GM18867 (cell line): ENCODE measurements at regions not wholly inside any gene's neighbourhood (a gene's known extent, or its start where the extent isn't known, plus 50 kb on each side); places are given as distances from the start of the nearest gene placed in this dataset.
A peak's percentile ranks its signal among the peaks of the same experiment; 100 is the strongest.
"Not testable (repeated sequence)": the region's sequence is repeated elsewhere in the genome, so short reads cannot be mapped to it uniquely, and the experiment has no call there.

Experiments
- ATAC-seq: cut with Tn5 transposase; IDR thresholded peaks from one replicate; pipeline ENCODE4 v1.9.1; 2021; ENCODE audit warnings: mild to moderate bottlenecking, moderate library complexity; ENCODE audit not compliant: unreplicated experiment

DNA sequence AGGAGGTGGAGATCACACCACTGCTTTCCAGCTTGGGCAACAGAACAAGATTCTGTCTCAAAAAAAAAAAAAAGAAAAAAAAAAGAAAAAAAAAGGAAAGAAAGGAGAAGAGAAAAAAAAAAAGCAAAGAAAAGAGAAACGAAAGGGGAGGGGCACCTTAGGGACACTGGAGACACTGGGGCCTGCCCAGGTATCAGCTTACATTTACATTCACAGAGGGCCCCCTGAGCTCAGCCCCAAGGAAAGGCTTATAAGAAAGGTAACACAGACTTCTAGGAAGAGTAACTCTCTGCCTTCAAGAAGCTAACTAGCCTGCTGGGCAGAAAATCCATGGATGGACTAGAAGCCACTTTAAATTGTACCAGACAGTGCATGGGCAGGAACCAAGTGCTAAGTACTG lies 108.8 kb downstream of the NPY start:
- ATAC-seq, result no peak

DNA sequence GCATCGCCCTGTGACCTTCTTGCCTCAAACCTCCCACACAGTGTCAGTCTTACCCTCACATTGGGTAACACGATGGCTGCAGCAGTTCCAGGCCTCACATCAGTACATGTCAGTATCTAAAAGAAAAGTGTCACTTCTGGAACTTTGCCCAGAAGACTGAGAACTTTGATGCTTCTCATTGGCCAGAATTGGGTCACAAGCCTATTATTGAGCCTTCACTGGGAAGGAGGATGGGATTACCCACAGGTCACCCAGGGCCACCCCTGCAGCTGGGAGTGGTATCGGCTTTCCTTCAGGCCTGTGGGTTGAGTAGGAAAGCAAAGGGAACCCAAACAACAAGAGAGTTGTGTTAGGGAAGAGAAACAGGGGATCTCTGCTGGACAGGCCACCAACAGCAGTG lies 111.5 kb downstream of the NPY start:
- no peak for ATAC-seq

GRCh38 chr7:24396387-24396786 lies 112.4 kb downstream of the NPY start:
- not testable (repeated sequence) for ATAC-seq

GRCh38 chr7:24401628-24402593 lies 117.9 kb downstream of the NPY start:
- ATAC-seq, result peak; percentile 66

DNA sequence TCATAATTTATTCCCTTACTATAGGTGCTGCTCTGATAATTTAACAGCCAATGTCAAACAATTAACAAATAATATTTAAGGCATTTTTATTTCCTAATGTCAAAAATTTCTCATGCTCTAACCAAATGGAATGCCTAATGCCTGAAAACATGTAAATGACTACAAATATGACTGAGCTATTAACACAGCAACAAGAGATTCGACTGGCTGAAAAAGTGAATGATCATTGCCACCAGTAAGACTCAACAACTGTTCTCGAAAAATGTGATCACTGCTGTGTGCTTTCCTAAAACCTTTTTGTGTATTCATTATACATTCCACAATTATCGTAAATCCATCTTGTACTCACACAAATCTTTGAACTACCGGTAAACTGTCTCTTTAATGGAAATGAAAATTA lies 118.7 kb downstream of the NPY start:
- no peak for ATAC-seq

DNA sequence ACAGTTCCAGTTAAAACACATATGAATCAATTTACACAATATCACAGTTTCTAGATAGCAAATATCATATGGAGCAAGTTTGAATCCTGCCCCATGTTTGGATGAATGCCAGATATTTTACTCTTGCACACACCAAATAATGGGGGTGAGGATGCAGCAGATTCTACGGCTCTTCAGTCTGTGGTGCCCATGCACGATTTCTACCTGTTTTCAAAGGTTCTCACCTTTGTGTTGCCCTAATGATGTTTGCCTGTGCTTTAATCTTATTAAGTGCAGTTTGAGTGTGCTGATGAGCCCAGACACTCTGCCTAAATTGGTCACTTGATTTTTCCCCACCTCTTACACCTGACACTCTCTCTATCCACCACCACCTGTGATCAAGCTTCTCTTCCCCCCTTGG lies 119.6 kb downstream of the NPY start:
- no peak for ATAC-seq

DNA sequence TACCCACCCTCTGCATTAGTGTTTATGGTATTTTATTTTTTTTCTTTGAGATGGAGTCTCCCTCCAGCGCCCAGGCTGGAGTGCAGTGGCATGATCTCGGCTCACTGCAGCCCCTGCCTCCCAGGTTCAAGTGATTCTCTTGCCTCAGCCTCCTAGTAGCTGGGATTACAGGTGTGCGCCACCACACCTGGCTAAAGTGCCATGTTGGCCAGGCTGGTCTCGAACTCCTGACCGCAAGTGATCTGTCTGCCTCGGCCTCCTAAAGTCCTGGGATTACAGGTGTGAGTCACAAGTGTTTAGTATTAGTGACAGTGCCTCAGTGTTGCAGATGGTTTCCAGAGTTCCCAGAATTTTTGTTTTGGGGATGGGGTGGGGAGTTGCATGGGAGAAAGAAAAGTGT lies 120.3 kb downstream of the NPY start:
- ATAC-seq, result no peak

DNA sequence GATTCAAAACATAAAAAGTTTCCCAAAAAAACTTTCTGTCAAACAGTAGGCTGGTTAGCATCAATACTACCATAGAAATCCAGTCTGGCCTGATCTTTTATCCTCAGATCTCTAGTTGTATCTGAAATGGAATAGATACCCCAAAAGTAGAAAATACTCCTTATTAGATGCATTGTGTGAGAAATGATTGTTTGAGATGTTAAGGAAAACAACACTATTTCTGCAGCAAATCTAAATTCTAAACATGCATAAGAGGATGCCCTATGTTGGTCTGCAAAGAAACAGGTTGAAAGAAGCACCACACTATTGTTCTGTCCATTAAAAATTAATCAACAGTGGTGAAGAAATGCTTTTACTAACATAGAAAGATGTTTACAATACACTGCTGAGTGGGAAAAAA lies 121.0 kb downstream of the NPY start:
- no peak for ATAC-seq

DNA sequence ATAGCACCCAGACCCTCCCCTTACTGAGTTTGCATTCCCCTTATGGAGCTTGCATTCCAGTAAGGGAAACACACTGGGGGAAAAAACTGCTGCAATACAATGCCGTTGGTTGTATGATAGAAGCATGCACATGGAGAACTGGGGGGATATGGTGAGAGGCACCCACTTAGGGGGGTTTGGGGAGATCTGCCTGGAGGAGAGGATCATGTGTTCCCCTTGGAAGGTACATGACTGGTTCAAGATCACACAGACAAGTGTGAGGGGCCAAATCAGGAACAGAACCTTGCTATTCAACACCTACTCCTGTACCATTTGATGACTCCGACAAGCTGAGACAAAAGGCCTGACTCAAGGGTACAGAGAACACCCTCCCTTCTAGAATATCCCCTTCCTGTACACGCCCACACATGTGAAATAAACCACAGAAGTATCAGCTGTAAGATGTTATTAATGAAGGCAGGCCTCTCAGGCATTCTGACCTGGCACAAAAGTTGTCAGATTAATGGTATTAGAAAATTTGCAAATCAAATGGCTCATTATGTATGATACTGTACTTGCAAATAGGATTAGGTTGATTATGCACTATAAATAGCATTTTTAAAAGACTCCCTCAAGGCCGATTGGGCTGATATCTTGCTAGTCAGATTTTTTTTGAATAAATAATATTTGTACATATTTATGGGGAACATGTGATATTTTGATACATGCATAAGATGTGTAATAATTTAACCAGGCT lies 122.2 kb downstream of the NPY start:
- peak; percentile 89 for ATAC-seq

DNA sequence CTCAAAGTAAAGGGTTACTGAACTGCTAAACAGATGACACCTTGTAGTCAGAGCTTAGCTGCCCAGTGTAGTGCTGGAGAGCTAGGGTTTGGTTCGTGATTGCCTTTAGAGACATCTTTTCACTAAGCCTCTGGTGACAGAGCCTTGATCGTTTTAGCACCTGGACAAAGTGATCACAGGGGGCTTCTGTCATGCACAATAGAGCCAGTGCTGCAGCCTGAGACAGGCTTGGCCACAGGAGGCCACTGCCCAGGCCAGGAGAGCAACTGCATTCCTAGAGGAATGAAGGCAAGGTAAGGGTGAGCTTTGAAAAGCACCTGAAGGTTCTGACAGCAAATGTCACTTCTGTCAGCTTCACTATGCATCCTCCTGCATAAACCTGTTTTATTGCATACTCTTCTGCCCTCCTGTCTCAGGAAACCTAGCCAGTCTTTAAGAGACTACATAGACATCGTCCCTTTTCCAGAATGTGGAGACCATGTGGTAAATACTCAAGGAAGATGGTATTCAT lies 122.9 kb downstream of the NPY start:
- ATAC-seq, result no peak

- no peak for ATAC-seq
Measured at GRCh38 chr7:24407965-24408364, 124.0 kb downstream of the NPY start.

- ATAC-seq, result no peak
Measured at GRCh38 chr7:24408798-24409430, 124.9 kb downstream of the NPY start.

GRCh38 chr7:24409431-24410024 lies 125.5 kb downstream of the NPY start:
- ATAC-seq, result no peak

- ATAC-seq, result no peak
Measured at GRCh38 chr7:24411226-24411625, 127.2 kb downstream of the NPY start.

DNA sequence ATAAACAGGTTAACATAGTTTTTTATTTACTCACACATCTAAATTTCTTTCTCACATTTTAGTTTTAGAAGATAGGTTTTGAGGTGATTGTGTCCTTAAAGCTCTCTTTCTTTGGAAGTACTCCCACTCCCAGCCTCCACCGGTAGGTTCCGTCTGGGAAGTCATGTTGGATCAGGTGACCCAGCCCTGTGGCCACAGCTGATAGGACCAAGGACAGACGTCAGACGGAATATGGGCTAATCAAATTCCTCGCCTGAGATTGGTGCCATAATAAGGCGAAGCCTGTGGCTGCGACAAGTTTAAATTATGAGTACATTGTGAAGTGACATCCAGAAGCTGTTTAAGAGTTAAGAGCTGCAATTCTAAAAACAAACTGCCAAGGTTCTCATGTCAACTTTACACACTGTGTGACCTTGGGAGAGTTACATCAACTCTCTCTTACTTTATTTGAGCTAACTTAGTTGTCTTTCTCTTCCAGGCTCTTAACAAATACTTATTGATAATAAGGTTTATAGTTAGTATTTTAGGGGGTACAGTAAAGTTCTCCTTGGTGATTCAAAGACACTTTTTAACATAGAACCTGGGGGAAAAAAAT lies 133.6 kb downstream of the NPY start:
- ATAC-seq, result no peak

- ATAC-seq, result peak; percentile 58
Measured at GRCh38 chr7:24419077-24419476, 135.1 kb downstream of the NPY start.

DNA sequence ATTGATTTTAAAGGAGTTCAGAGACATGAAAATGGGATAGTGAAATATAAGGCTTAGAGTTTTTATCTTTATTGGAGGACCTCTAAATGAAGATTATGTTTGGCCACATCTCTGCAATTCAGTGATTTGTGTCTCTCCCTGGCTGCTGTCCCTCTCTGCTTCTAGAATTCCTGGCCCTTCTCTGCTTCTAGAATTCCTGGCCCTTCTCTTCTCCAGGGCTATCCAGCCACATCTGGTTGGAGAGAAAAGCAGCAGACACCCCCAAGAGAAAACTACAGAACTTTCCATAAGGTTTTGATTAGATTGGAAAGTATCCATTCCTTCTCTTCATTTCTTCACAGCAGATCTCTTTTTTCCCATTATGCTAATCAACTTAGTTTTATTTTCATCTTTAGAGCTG lies 135.5 kb downstream of the NPY start:
- no peak for ATAC-seq

DNA sequence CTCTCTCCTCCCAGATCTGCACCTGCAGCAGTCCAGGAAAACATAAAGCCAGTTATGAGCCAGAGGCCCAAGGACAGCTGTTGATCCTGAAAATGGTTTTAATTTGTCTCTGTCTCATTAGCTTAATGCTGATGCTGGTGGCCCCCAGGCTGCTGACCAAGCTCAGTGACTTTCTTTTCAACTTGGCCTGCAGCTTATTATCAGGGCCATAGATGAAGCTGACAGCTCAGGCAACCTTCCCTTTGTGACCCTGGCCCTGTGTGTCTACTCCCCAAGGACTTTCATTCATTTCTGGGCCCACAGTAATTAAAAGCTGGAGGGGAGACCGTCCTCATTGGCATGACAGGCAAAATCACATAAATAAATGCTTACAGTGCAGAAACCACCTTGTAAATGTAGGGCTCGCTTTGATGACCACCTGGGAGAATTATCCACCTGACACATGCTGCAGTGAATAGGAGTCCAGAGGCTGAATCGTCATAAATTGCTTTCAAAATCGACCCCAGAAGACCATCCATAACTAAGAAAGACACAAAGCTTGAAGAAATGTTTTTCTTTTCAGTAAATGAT lies 138.5 kb downstream of the NPY start:
- no peak for ATAC-seq

DNA sequence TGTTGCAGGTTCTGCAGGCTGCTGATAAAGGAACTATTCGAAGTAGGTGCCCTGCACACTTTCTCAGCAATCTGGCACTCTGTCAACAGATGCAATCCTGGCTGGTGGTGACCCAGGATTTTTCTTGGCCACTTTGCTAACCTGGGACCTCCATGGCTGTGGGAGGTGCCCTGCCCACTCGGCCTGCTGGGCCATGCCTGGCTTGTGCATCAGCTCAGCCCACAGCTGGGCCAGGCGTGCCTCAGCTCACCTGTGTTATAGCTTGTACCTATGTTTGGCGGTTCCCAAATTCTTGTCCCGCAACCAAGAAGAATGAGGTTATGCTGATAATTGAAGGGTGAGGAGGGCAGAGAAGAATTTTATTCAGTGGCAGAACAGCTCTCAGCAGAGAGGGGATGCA lies 141.7 kb downstream of the NPY start:
- ATAC-seq, result no peak

- ATAC-seq, result no peak
Measured at GRCh38 chr7:24427048-24427447, 143.1 kb downstream of the NPY start.
